ENCODE measurements at regions not wholly inside any gene's neighbourhood (a gene's known extent, or its start where the extent isn't known, plus 50 kb on each side); places are given as distances from the start of the nearest gene placed in this dataset.

- no peak overlapping the region for H3K9ac ChIP-seq (ENCODE audit: low read depth, low read length, poor library complexity)
- H2BK5ac ChIP-seq (ENCODE audit: low read length) = no peak overlapping the region
- H2AK5ac ChIP-seq (ENCODE audit: low read depth, low read length) = no peak overlapping the region
- H3K4me1 ChIP-seq (ENCODE audit: control insufficient read depth in 2 of 2, insufficient read depth in 1 of 2, low read depth in 1 of 2, low read length in 2 of 2) = peaks cover 0 to 2% of the 10 kb centered on the region in 2 donors
- H4K8ac ChIP-seq (ENCODE audit: low read depth, low read length) = no peak overlapping the region
- H3K4ac ChIP-seq (ENCODE audit: low read length) = no peak overlapping the region
- H3K18ac ChIP-seq (ENCODE audit: low read length) = no peak overlapping the region
- no peak overlapping the region for H2AFZ ChIP-seq (ENCODE audit: low read length)
- no peak overlapping the region for H3K23ac ChIP-seq (ENCODE audit: low read depth, low read length, poor library complexity)
- no peak overlapping the region for H3K4me2 ChIP-seq (ENCODE audit: insufficient read depth, low read length, poor library complexity, severe bottlenecking)
- DNase-seq (ENCODE audit: low spot score) = no peak
- H3K79me1 ChIP-seq (ENCODE audit: low read depth, low read length) = no peaks in the 10 kb centered on the region
- no peaks in the 10 kb centered on the region for H3K36me3 ChIP-seq (replicated peaks in 1 of 2; ENCODE audit: control insufficient read depth in 2 of 2, insufficient read depth in 2 of 2, low read length in 2 of 2)
- no peak overlapping the region for H3K4me3 ChIP-seq (ENCODE audit: low read length in 2 of 2)
- no peak overlapping the region for H2BK12ac ChIP-seq (ENCODE audit: low read length)
- H4K91ac ChIP-seq (ENCODE audit: low read depth, low read length, poor library complexity) = no peak overlapping the region
- H2BK120ac ChIP-seq (ENCODE audit: low read depth, low read length) = no peak overlapping the region
- H3K27ac ChIP-seq (replicated peaks; ENCODE audit: low read length) = no peak overlapping the region
- H3K27me3 ChIP-seq (ENCODE audit: control insufficient read depth in 3 of 3, insufficient read depth in 3 of 3, low read depth in 1 of 3, low read length in 3 of 3) = no peaks in the 10 kb centered on the region
- H3K9me3 ChIP-seq (replicated peaks in 1 of 2; ENCODE audit: control insufficient read depth in 2 of 2, insufficient read depth in 1 of 2, low read depth in 1 of 2, low read length in 2 of 2) = no peaks in the 10 kb centered on the region
- H2BK15ac ChIP-seq (ENCODE audit: low read length) = no peak overlapping the region
- WGBS, 2 donors (ENCODE audit: extremely low coverage in 2 of 2, insufficient read length in 2 of 2, insufficient replicate concordance in 1 of 2) = no CpG with 5 or more reads among the region's 1 CpG
- no peak overlapping the region for H3K14ac ChIP-seq (ENCODE audit: low read length)
Measured at GRCh38 chr1:218711001-218711400, 365.9 kb downstream of the TGFB2 start.

GRCh38 chr1:218711884-218712674 is 366.9 kb downstream of the TGFB2 start:
- no peak overlapping the region for H3K4ac ChIP-seq (ENCODE audit: low read length)
- no peak overlapping the region for H2BK12ac ChIP-seq (ENCODE audit: low read length)
- no peak overlapping the region for H3K18ac ChIP-seq (ENCODE audit: low read length)
- no peaks in the 10 kb centered on the region for H3K27me3 ChIP-seq (ENCODE audit: control insufficient read depth in 3 of 3, insufficient read depth in 3 of 3, low read depth in 1 of 3, low read length in 3 of 3)
- no peak overlapping the region for H4K8ac ChIP-seq (ENCODE audit: low read depth, low read length)
- no peak overlapping the region for H3K9ac ChIP-seq (ENCODE audit: low read depth, low read length, poor library complexity)
- no peaks in the 10 kb centered on the region for H3K9me3 ChIP-seq (replicated peaks in 1 of 2; ENCODE audit: control insufficient read depth in 2 of 2, insufficient read depth in 1 of 2, low read depth in 1 of 2, low read length in 2 of 2)
- peak overlapping the region; percentile 30 for H2BK15ac ChIP-seq (ENCODE audit: low read length)
- peaks cover 0 to 2% of the 10 kb centered on the region in 2 donors for H3K4me1 ChIP-seq (ENCODE audit: control insufficient read depth in 2 of 2, insufficient read depth in 1 of 2, low read depth in 1 of 2, low read length in 2 of 2)
- no peak overlapping the region for H2AFZ ChIP-seq (ENCODE audit: low read length)
- no peak for DNase-seq (ENCODE audit: low spot score)
- H3K23ac ChIP-seq (ENCODE audit: low read depth, low read length, poor library complexity) = no peak overlapping the region
- no peak overlapping the region for H3K27ac ChIP-seq (replicated peaks; ENCODE audit: low read length)
- H3K4me2 ChIP-seq (ENCODE audit: insufficient read depth, low read length, poor library complexity, severe bottlenecking) = no peak overlapping the region
- no peak overlapping the region for H3K4me3 ChIP-seq (ENCODE audit: low read length in 2 of 2)
- no CpG with 5 or more reads among the region's 9 CpGs for WGBS, 2 donors (ENCODE audit: extremely low coverage in 2 of 2, insufficient read length in 2 of 2, insufficient replicate concordance in 1 of 2)
- H3K79me1 ChIP-seq (ENCODE audit: low read depth, low read length) = no peaks in the 10 kb centered on the region
- no peak overlapping the region for H4K91ac ChIP-seq (ENCODE audit: low read depth, low read length, poor library complexity)
- no peak overlapping the region for H3K14ac ChIP-seq (ENCODE audit: low read length)
- no peak overlapping the region for H2BK5ac ChIP-seq (ENCODE audit: low read length)
- no peak overlapping the region for H2BK120ac ChIP-seq (ENCODE audit: low read depth, low read length)
- no peaks in the 10 kb centered on the region for H3K36me3 ChIP-seq (replicated peaks in 1 of 2; ENCODE audit: control insufficient read depth in 2 of 2, insufficient read depth in 2 of 2, low read length in 2 of 2)
- H2AK5ac ChIP-seq (ENCODE audit: low read depth, low read length) = no peak overlapping the region

DNA sequence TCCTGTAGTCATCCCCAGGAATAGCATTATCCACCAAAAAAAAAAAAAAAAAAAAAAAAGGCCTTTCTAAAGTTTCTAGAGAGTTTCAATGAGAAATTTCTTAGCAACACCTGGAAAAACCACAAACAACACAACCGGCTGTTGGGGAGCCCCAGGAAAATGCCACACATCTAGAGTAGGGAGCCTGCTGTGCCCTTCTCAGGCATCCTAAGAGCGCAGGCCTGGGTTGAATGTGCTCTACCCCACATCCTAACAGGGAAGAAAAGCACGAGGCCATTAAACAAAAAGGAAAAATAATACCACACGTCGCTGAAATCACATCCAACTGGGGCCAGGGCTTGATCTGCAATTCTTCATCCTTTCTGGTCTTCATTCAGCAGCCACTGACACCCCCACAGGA is 367.5 kb downstream of the TGFB2 start:
- H3K4me1 ChIP-seq (ENCODE audit: control insufficient read depth in 2 of 2, insufficient read depth in 1 of 2, low read depth in 1 of 2, low read length in 2 of 2) = peaks cover 1 to 2% of the 10 kb centered on the region in 2 donors
- H4K8ac ChIP-seq (ENCODE audit: low read depth, low read length) = no peak overlapping the region
- H3K9ac ChIP-seq (ENCODE audit: low read depth, low read length, poor library complexity) = no peak overlapping the region
- H3K4ac ChIP-seq (ENCODE audit: low read length) = no peak overlapping the region
- H2BK12ac ChIP-seq (ENCODE audit: low read length) = no peak overlapping the region
- no peak overlapping the region for H3K27ac ChIP-seq (replicated peaks; ENCODE audit: low read length)
- no peak overlapping the region for H3K18ac ChIP-seq (ENCODE audit: low read length)
- H4K91ac ChIP-seq (ENCODE audit: low read depth, low read length, poor library complexity) = no peak overlapping the region
- H3K23ac ChIP-seq (ENCODE audit: low read depth, low read length, poor library complexity) = no peak overlapping the region
- DNase-seq (ENCODE audit: low spot score) = no peak
- H3K9me3 ChIP-seq (replicated peaks in 1 of 2; ENCODE audit: control insufficient read depth in 2 of 2, insufficient read depth in 1 of 2, low read depth in 1 of 2, low read length in 2 of 2) = no peaks in the 10 kb centered on the region
- no peaks in the 10 kb centered on the region for H3K36me3 ChIP-seq (replicated peaks in 1 of 2; ENCODE audit: control insufficient read depth in 2 of 2, insufficient read depth in 2 of 2, low read length in 2 of 2)
- H3K27me3 ChIP-seq (ENCODE audit: control insufficient read depth in 3 of 3, insufficient read depth in 3 of 3, low read depth in 1 of 3, low read length in 3 of 3) = no peaks in the 10 kb centered on the region
- no peak overlapping the region for H3K4me2 ChIP-seq (ENCODE audit: insufficient read depth, low read length, poor library complexity, severe bottlenecking)
- H3K79me1 ChIP-seq (ENCODE audit: low read depth, low read length) = no peaks in the 10 kb centered on the region
- H2AFZ ChIP-seq (ENCODE audit: low read length) = no peak overlapping the region
- H2AK5ac ChIP-seq (ENCODE audit: low read depth, low read length) = no peak overlapping the region
- H3K4me3 ChIP-seq (ENCODE audit: low read length in 2 of 2) = no peak overlapping the region
- no peak overlapping the region for H2BK120ac ChIP-seq (ENCODE audit: low read depth, low read length)
- WGBS, 2 donors (ENCODE audit: extremely low coverage in 2 of 2, insufficient read length in 2 of 2, insufficient replicate concordance in 1 of 2) = no CpG with 5 or more reads among the region's 5 CpGs
- H3K14ac ChIP-seq (ENCODE audit: low read length) = no peak overlapping the region
- no peak overlapping the region for H2BK15ac ChIP-seq (ENCODE audit: low read length)
- no peak overlapping the region for H2BK5ac ChIP-seq (ENCODE audit: low read length)

- H3K23ac ChIP-seq (ENCODE audit: low read depth, low read length, poor library complexity) = no peak overlapping the region
- no CpG with 5 or more reads among the region's 3 CpGs for WGBS, 2 donors (ENCODE audit: extremely low coverage in 2 of 2, insufficient read length in 2 of 2, insufficient replicate concordance in 1 of 2)
- no peak overlapping the region for H2AK5ac ChIP-seq (ENCODE audit: low read depth, low read length)
- no peaks in the 10 kb centered on the region for H3K79me1 ChIP-seq (ENCODE audit: low read depth, low read length)
- H2AFZ ChIP-seq (ENCODE audit: low read length) = no peak overlapping the region
- no peak overlapping the region for H3K14ac ChIP-seq (ENCODE audit: low read length)
- no peak overlapping the region for H3K4me2 ChIP-seq (ENCODE audit: insufficient read depth, low read length, poor library complexity, severe bottlenecking)
- no peaks in the 10 kb centered on the region for H3K27me3 ChIP-seq (ENCODE audit: control insufficient read depth in 3 of 3, insufficient read depth in 3 of 3, low read depth in 1 of 3, low read length in 3 of 3)
- H2BK5ac ChIP-seq (ENCODE audit: low read length) = no peak overlapping the region
- H3K36me3 ChIP-seq (replicated peaks in 1 of 2; ENCODE audit: control insufficient read depth in 2 of 2, insufficient read depth in 2 of 2, low read length in 2 of 2) = no peaks in the 10 kb centered on the region
- DNase-seq (ENCODE audit: low spot score) = no peak
- no peak overlapping the region for H3K4ac ChIP-seq (ENCODE audit: low read length)
- H3K9me3 ChIP-seq (replicated peaks in 1 of 2; ENCODE audit: control insufficient read depth in 2 of 2, insufficient read depth in 1 of 2, low read depth in 1 of 2, low read length in 2 of 2) = no peaks in the 10 kb centered on the region
- no peak overlapping the region for H4K8ac ChIP-seq (ENCODE audit: low read depth, low read length)
- H2BK15ac ChIP-seq (ENCODE audit: low read length) = no peak overlapping the region
- H3K18ac ChIP-seq (ENCODE audit: low read length) = no peak overlapping the region
- H3K4me1 ChIP-seq (ENCODE audit: control insufficient read depth in 2 of 2, insufficient read depth in 1 of 2, low read depth in 1 of 2, low read length in 2 of 2) = peaks cover 2 to 14% of the 10 kb centered on the region in 2 donors
- H4K91ac ChIP-seq (ENCODE audit: low read depth, low read length, poor library complexity) = no peak overlapping the region
- H2BK120ac ChIP-seq (ENCODE audit: low read depth, low read length) = no peak overlapping the region
- H3K9ac ChIP-seq (ENCODE audit: low read depth, low read length, poor library complexity) = no peak overlapping the region
- no peak overlapping the region for H3K4me3 ChIP-seq (ENCODE audit: low read length in 2 of 2)
- no peak overlapping the region for H2BK12ac ChIP-seq (ENCODE audit: low read length)
- H3K27ac ChIP-seq (replicated peaks; ENCODE audit: low read length) = no peak overlapping the region
Measured at GRCh38 chr1:218715961-218716669, 371.0 kb downstream of the TGFB2 start.
